Astrocyte (in vitro differentiated cells and primary cell): ENCODE measurements at regions not wholly inside any gene's neighbourhood (a gene's known extent, or its start where the extent isn't known, plus 50 kb on each side); places are given as distances from the start of the nearest gene placed in this dataset.

ENCODE experiments used
- DNase-seq: peaks from one replicate; pipeline ENCODE4 v3.0.0-alpha.2; 2010; ENCODE audit warnings: low read depth
- FAIRE-seq: peaks from 2 replicates; lab custom pipeline; 2011; peaks lifted over from hg19 to GRCh38; lab: Jason Lieb, UNC
- H2AFZ ChIP-seq: 2 replicates; pipeline ENCODE4 v1.6.0; 2012; ENCODE audit warnings: low read depth, low read length, inconsistent platforms
- H3K27ac ChIP-seq: 2 replicates; pipeline ENCODE4 v1.5.1; 2011; ENCODE audit warnings: low read depth, low read length, inconsistent platforms
- H3K27me3 ChIP-seq: 2 replicates; pipeline ENCODE4 v1.6.0; 2011; ENCODE audit warnings: low read length, inconsistent platforms; ENCODE audit not compliant: insufficient read depth
- H3K36me3 ChIP-seq: 2 replicates; pipeline ENCODE4 v1.5.1; 2011; ENCODE audit warnings: low read length, inconsistent platforms; ENCODE audit not compliant: insufficient read depth
- H3K4me1 ChIP-seq: 2 replicates; pipeline ENCODE4 v1.5.1; 2011; ENCODE audit warnings: low read length, inconsistent platforms; ENCODE audit not compliant: insufficient read depth
- H3K4me2 ChIP-seq: 2 replicates; pipeline ENCODE4 v1.6.0; 2012; ENCODE audit warnings: low read length, inconsistent platforms
- H3K4me3 ChIP-seq: 2 replicates; pipeline ENCODE4 v1.5.1; 2011; ENCODE audit warnings: low read depth, mild to moderate bottlenecking, low read length, inconsistent platforms; ENCODE audit not compliant: insufficient read depth
- H3K79me2 ChIP-seq: 2 replicates; pipeline ENCODE4 v1.6.0; 2012; ENCODE audit warnings: mild to moderate bottlenecking, low read length, inconsistent platforms; ENCODE audit not compliant: insufficient read depth
- H3K9ac ChIP-seq: 2 replicates; pipeline ENCODE4 v1.6.0; 2012; ENCODE audit warnings: mild to moderate bottlenecking, low read length, inconsistent platforms
- H3K9me3 ChIP-seq: 2 replicates; pipeline ENCODE4 v1.5.1; 2012; ENCODE audit warnings: low read depth, mild to moderate bottlenecking, low read length, inconsistent platforms; ENCODE audit not compliant: insufficient read depth
- H4K20me1 ChIP-seq: 2 replicates; pipeline ENCODE4 v1.6.0; 2012; ENCODE audit warnings: low read length, inconsistent platforms; ENCODE audit not compliant: insufficient read depth
- H3K27ac Mint-ChIP-seq: one replicate; pipeline ENCODE4 v1.8.0; 2021; ENCODE audit warnings: mild to moderate bottlenecking, mixed read lengths; ENCODE audit not compliant: unreplicated experiment
- H3K27me3 Mint-ChIP-seq: one replicate; pipeline ENCODE4 v1.8.0; 2021; ENCODE audit warnings: low read depth, mixed read lengths; ENCODE audit not compliant: unreplicated experiment
- H3K36me3 Mint-ChIP-seq: one replicate; pipeline ENCODE4 v1.8.0; 2021; ENCODE audit warnings: low read depth, mixed read lengths; ENCODE audit not compliant: unreplicated experiment
- H3K4me1 Mint-ChIP-seq: one replicate; pipeline ENCODE4 v1.8.0; 2021; ENCODE audit warnings: low read depth, mixed read lengths; ENCODE audit not compliant: unreplicated experiment
- H3K4me3 Mint-ChIP-seq: one replicate; pipeline ENCODE4 v1.8.0; 2021; ENCODE audit warnings: mild to moderate bottlenecking, moderate library complexity, mixed read lengths; ENCODE audit not compliant: unreplicated experiment
- H3K9me3 Mint-ChIP-seq: one replicate; pipeline ENCODE4 v1.8.0; 2021; ENCODE audit warnings: mild to moderate bottlenecking, mixed read lengths; ENCODE audit not compliant: unreplicated experiment
- EZH2 ChIP-seq: IDR thresholded peaks from 2 replicates; pipeline ENCODE4 v1.6.1; 2012; ENCODE audit warnings: mild to moderate bottlenecking, low read length, inconsistent platforms; ENCODE audit not compliant: insufficient read depth
- TF ChIP-seq, protein P1 (sequence below): IDR thresholded peaks from 2 replicates; pipeline ENCODE4 v1.5.1; 2011; ENCODE audit warnings: low read depth, mild to moderate bottlenecking, inconsistent platforms, low read length, moderate library complexity; ENCODE audit not compliant: insufficient read depth

DNA sequence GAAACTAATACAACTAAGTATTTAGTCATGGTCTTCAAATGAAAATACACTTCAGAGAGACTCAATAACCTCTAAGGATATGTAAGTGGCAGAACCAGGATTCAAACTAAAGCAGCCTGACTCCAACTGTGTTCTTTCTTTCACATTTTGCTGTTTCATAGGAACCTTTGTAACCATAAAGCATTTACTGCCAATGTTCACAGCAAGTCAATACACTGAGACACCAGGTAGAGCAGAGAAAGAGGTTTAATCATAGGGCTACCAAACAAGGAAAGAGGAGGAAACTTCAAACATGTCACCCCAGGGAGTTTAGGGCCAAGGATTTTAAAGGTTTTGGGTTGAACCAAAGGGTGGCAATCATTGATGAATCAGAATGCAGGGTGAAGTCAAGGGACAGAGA, 263.1 kb upstream of the PTGER4 start:
- no peak overlapping the region for H2AFZ ChIP-seq
- Mint-ChIP-seq H3K27ac (no peak overlapping the region), H3K27me3 (no peaks in the 10 kb centered on the region), H3K4me3 (no peak overlapping the region), H3K9me3 (peaks cover 6% of the 10 kb centered on the region), H3K4me1 (no peaks in the 10 kb centered on the region), H3K36me3 (no peaks in the 10 kb centered on the region)
- H3K9me3 ChIP-seq: no peaks in the 10 kb centered on the region
- H3K4me1 ChIP-seq: no peaks in the 10 kb centered on the region
- H3K9ac ChIP-seq: no peak overlapping the region
- no peak overlapping the region for H3K4me3 ChIP-seq
- H3K36me3 ChIP-seq: no peaks in the 10 kb centered on the region
- H3K27me3 ChIP-seq: no peaks in the 10 kb centered on the region
- TF ChIP-seq, protein P1, sequence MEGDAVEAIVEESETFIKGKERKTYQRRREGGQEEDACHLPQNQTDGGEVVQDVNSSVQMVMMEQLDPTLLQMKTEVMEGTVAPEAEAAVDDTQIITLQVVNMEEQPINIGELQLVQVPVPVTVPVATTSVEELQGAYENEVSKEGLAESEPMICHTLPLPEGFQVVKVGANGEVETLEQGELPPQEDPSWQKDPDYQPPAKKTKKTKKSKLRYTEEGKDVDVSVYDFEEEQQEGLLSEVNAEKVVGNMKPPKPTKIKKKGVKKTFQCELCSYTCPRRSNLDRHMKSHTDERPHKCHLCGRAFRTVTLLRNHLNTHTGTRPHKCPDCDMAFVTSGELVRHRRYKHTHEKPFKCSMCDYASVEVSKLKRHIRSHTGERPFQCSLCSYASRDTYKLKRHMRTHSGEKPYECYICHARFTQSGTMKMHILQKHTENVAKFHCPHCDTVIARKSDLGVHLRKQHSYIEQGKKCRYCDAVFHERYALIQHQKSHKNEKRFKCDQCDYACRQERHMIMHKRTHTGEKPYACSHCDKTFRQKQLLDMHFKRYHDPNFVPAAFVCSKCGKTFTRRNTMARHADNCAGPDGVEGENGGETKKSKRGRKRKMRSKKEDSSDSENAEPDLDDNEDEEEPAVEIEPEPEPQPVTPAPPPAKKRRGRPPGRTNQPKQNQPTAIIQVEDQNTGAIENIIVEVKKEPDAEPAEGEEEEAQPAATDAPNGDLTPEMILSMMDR: no peak
- TF ChIP-seq EZH2: no peak
- DNase-seq: no peak
- FAIRE-seq: no peak
- no peaks in the 10 kb centered on the region for H4K20me1 ChIP-seq
- H3K79me2 ChIP-seq: no peaks in the 10 kb centered on the region
- no peak overlapping the region for H3K27ac ChIP-seq
- H3K4me2 ChIP-seq: no peak overlapping the region

DNA sequence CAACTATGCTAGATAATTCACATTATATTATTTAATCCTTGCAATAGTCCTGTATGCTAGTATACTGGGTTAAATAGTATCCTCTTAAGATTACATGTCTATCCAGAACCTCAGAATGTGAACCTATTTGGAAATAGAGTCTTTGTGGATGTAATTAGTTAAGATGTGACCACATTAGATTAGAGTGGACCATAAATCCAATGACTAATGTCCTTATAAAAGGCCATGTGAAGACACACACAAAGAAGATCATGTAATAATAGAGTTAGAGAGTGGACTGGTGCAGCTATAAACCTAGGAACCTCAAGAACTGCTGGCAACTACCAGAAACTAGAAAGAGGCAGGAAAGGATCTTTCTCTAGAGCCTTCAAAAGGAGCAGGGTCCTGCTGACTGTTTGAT, 263.6 kb upstream of the PTGER4 start:
- DNase-seq (no peak), FAIRE-seq (no peak)
- Histone ChIP-seq H2AFZ (no peak overlapping the region), H3K9ac (no peak overlapping the region), H3K4me1 (peaks cover 3% of the 10 kb centered on the region), H3K4me2 (no peak overlapping the region), H3K27ac (no peak overlapping the region), H3K27me3 (no peaks in the 10 kb centered on the region), H3K79me2 (no peaks in the 10 kb centered on the region), H4K20me1 (no peaks in the 10 kb centered on the region), H3K4me3 (no peak overlapping the region), H3K36me3 (no peaks in the 10 kb centered on the region), H3K9me3 (no peaks in the 10 kb centered on the region)
- peaks cover 6% of the 10 kb centered on the region for H3K9me3 Mint-ChIP-seq
- H3K27ac Mint-ChIP-seq: no peak overlapping the region
- no peak overlapping the region for H3K4me3 Mint-ChIP-seq
- no peaks in the 10 kb centered on the region for H3K27me3 Mint-ChIP-seq
- H3K4me1 Mint-ChIP-seq: peaks cover 2% of the 10 kb centered on the region
- no peaks in the 10 kb centered on the region for H3K36me3 Mint-ChIP-seq
- TF ChIP-seq, protein P1: no peak
- no peak for TF ChIP-seq EZH2

DNA sequence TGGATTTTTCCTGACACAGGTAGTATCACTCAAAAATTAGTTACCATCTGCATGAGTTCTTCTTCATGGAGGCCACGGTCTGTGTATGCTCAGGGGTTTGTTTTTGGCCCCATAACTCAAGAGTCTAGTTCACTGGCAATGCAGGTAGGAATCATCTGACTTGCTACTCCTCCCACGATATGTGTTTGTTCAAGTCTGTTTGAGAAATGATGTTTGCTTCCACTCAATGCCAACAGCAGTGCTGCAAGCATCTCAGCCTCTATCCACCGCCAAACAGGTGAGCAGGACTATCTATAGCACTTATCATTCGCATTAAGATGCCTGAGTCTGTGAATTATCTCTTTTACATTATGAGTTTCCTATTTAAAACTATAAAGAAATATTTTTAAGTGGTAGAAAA, 264.8 kb upstream of the PTGER4 start:
- Histone ChIP-seq H3K4me2 (no peak overlapping the region), H3K9ac (no peak overlapping the region), H3K9me3 (no peaks in the 10 kb centered on the region), H3K36me3 (no peaks in the 10 kb centered on the region), H3K27ac (no peak overlapping the region), H3K27me3 (no peaks in the 10 kb centered on the region), H4K20me1 (no peaks in the 10 kb centered on the region), H3K4me3 (no peak overlapping the region), H3K79me2 (no peaks in the 10 kb centered on the region), H2AFZ (no peak overlapping the region), H3K4me1 (peaks cover 15% of the 10 kb centered on the region)
- peaks cover 6% of the 10 kb centered on the region for H3K9me3 Mint-ChIP-seq
- no peaks in the 10 kb centered on the region for H3K27me3 Mint-ChIP-seq
- H3K36me3 Mint-ChIP-seq: no peaks in the 10 kb centered on the region
- no peak for DNase-seq
- peaks cover 12% of the 10 kb centered on the region for H3K4me1 Mint-ChIP-seq
- no peak for FAIRE-seq
- TF ChIP-seq EZH2: no peak
- TF ChIP-seq, protein P1: no peak
- no peak overlapping the region for H3K4me3 Mint-ChIP-seq
- no peak overlapping the region for H3K27ac Mint-ChIP-seq
